Stimulated activated CD8-positive, alpha-beta memory T cell treated with anti-CD3 and anti-CD28 coated beads, Interleukin-2, amount 100 ng/mL, for 48 hours (primary cell): ENCODE measurements at regions not wholly inside any gene's neighbourhood (a gene's known extent, or its start where the extent isn't known, plus 50 kb on each side); places are given as distances from the start of the nearest gene placed in this dataset.

ENCODE experiments used
- DNase-seq, 2 donors: peaks; one replicate each; pipeline ENCODE4 v3.0.0-alpha.2; 2020; ENCODE audit warnings: low read depth in 2 of 2

DNA sequence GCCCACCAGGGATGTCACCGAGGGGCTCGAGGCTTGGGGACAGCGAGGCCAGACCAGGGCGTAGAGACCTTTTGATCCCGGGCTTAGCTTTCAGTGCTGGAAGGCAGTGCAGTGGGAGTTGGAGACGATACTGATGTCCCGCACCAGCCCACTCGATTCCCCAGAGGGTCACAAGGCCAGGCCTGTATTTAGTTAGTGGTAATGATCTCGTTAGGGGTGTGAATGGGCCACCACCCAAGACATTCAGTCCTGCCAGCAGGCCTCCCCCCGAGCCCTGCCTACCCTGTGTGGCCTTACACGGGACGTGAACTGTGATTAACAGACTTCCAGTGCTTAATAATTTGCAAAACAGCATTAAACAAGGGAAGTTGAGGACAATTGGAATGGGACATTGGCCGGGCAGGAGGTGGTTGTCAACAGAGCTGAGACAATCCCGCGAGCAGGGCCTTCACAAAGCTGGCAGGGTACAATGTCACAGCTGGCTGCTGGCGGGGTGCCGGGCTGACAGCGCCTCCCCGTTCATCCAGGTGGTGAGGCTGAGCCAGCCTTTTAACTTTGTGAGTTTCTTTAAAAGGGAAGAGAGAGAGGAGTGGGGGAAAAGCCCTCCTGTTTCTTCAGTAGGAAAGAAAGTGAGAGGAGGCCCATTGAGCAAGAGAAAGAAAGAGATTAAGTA lies 175.3 kb upstream of the RALGAPA2 start:
- no peak for DNase-seq

DNA sequence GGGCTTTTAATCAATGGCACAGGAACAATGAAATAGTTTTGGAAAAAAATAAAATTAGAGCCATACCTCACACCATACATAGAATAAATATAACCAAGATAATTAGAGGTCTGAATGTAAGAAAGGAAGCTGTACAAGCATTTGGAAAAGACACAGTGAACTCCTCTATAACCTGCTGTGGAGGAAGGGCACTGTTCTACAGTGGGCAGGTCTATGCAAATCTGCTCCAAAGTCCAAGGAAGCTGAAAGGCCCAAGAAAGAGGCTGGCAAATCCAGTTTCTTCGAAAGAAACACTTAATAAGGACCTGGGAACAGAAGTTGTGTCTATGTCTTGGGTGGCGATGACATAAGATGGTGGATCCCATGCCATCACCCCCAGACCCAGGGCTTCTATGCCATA lies 169.4 kb upstream of the RALGAPA2 start:
- DNase-seq, result no peak

DNA sequence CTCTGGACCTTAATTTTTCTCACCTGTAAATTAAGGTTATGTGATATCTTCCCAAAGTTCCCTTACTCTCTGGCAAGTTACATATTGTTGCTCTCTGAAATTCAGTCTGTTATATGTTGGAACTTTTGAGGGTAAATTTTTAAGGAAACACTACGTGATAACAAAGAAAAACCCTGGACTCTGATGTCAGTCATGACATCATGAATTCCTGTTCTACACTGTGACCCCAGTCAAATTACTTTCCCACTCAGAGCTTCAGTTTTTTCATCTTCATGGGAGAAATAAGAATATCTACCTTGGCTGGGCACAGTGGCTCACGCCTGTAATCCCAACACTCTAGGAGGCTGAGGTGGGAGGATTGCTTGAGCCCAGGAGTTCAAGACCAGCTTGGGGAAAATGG lies 164.6 kb upstream of the RALGAPA2 start:
- no peak for DNase-seq

DNA sequence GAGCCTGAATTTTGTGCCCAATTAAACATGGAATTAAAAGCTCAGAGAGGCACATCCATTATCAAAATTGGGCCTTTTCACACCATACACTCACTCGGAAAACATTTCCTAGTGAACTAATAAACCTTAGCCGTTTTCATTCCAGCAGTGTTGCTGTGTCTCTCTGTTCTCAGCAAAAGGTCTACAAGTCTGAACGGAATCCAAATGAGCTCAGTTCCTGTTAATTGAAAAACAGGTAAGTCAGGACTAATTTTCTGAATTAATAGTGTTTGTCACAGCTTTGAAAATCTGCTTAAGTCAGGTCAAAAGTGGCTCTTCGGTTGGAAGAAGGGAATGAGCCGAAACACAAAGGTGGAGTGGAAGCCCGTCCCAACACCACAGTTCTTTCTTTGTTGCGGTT lies 163.3 kb upstream of the RALGAPA2 start:
- no peak for DNase-seq

DNA sequence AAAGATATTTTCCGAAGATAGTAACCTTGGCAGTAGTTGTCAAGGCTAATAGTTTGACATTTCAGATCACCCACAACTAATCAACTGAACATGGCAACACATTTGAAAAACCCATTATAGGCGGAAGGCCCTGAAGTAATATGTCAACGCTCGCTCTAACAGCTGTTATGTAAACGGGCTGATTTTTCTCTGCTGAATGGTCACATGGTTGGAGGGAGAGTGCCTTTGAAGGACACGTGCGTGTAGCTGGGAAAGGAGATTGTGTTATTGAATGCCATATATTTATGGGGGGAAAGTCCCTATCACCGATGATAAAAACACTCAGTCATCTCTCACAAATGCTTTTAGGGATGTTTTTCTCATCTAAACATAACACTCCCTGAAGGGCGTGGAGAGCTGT lies 160.0 kb upstream of the RALGAPA2 start:
- no peak for DNase-seq

DNA sequence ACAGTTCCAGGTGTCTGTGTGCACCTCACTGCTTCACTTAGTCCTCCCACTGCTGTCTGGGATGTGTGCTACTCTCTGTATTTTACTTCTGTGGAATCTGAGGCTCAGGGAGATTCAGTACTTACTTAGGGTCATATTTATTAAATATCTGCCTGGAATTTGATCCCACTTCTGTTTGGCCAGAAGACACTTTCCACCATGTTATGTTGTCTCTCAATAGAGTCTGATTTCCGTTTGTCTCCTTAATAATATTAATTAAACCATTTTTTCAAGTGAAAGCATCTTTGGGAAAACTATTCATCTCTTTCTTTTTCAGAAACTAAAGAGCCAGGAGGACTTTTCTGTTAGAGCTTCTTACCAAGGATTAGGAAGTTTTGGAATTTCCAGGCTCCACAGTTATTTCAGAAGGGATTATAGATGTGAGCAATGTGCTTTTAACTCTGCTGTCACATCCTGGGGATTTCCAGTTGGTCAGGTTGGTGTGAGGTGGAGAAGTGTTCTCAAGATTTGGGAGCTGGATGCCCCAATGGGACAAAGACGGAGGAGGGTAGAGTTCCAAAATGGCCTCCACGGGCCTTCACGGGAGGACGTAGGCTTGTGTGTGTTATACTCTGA lies 156.8 kb upstream of the RALGAPA2 start:
- no peak for DNase-seq

DNA sequence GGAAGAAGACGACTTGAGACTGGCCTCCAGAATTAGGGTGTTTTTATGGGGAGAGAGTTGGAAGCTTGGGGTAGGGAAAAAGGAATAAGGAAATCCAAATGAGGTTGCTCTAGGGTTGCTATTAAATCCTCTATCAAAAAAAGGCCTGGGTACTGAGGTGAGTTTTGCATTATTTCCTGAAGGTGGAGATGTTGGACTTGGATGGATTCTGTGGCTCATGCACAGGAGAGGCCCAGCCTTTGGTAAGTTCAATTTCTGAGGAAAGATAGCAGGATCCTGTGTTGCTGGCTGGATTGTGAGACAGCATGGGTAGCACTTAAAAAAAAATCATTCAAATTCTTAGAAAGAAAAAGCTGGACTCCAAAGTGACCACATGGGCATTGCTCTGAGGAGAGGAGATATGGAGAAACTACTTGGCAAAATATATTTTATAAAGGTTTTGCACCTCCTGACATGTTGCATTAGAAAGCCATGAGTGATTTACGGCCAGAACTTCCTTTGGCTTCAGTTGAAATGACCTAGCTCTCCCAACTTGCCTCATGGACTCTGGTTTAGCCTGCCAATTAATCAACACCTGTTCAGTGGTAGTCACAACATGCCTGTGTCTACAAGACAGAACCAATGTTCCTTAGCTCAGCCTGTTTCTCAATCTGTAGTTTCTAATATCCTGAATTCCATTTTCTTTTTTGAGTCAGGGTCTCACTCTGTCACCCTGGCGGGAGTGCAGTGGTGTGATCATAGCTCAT lies 152.1 kb upstream of the RALGAPA2 start:
- DNase-seq, result no peak

DNA sequence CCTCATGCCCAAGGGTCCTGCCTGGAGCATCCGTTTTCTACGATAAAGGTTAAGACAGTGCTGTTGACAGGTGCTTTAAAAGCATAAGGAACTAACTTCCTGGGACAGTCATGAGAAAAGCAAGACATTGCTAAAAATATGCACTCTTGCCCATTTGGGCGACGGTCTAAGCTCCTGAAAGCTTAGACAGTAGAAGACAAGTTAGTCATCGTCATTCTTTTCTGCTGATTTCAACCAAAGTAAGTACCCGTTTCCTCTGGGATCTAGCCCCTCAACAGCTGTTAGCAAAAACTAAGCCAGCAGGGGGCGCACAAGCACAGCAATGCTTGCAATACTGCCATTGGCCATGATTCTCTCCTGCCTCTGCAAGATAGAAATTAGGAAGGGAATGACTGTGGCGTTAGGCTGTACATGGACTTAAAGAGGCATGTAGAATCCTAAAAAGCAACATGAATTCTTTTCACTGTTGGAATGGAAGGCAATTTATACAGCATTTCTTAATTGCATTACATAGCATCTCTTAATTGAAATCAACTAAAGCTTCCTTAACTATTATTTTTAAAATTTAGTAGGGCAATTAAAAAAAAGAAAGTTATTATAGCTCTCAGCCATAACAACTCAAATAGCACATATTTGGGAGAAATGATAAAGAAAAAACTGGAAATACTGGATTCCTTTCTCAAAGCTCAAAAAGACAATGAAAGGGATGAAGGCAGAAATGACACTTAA lies 147.8 kb upstream of the RALGAPA2 start:
- peak; percentile 84 to 91 for DNase-seq

DNA sequence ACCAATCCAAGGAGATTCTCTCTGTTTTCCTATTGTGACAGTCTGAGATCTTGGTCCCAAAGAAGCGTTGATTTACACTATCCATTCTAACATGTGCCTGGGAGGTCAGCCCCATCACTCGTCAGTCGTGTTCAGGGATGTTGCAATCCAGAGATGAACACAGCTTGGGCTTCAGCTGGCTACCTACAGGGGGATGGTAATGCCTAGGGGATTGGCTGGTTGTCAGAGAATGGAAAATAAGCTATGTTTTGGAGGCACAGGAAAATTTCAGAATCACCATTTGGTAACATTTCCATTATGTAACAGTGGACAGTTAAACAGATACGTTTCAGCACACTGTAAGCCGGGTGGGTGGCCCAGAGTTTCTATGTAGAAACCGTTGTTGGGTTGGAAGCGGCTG lies 147.1 kb upstream of the RALGAPA2 start:
- DNase-seq, result no peak

DNA sequence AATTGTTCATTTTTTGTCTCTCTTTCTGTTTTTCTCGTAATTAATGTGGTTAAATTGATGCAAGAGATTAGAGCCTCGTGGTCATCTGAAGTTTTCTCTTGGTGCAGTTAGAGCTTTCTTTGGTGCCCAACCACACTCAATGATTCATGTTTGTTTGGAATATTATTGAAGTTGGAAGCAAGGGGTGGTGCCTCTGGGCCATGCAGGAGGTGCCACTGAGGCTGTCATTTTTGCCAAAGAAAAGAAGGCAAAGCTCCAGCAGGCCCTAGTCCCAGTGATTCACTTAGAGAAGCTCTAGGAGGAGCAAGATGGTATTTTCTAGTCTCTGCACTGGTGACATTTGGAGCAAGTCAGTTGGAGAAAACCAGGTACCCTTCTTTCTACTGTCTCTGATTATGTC lies 144.5 kb upstream of the RALGAPA2 start:
- DNase-seq, result no peak

DNA sequence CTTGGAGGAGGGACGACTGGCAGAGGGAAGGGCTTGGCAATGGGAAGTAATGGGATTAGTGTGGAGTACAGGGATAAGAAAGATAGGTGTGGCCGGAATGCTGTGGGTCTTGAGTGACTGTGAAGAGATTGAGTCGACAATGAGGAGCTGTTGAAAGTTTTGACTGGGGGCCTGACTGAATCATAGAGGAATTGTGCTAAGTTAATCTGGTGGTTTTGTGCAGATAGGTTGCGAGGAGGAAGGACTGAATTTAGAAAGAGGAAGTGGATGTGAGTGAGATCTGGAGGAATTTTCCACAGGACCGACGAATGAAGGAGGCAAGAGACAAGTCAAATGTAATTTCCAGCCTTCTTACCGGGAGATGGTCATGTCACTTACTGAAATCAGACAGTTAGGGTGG lies 143.9 kb upstream of the RALGAPA2 start:
- DNase-seq, result no peak

DNA sequence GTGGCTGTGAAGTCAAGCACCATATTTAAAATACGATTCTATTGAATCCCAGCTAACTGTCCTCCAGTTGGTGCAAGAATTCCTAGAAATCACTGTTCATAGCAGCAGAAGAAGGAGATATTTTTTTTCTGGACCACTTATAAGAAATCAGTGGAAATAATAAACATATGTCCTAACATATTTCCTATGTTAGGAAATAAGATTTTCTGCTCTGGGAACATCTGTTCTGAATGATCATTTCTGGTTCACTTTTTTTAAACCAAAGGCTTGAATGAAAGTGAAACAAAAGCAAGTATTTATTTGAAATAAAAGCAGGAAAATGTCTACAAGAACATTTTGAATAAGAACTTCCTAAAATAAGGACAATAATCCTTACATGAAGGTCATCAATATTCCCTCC lies 138.9 kb upstream of the RALGAPA2 start:
- DNase-seq, result no peak

DNA sequence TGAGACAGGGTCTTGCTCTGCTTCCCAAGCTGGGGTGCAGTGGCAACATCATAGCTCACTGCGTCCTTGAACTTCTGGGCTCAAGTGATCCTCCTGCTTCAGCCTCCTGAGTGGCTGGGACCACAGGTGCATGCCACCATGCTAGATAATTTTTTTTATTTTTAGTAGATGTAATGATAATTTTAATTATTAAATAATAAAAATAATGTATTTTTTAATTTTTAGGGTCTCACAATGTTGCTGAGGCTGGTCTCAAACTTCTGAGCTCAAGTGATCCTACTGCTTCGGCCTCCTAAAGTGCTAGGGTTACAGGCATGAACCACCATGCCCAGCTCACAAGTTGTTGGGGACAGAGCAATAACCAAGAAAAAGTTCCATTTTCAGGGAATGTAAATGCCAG lies 138.0 kb upstream of the RALGAPA2 start:
- DNase-seq, result no peak

DNA sequence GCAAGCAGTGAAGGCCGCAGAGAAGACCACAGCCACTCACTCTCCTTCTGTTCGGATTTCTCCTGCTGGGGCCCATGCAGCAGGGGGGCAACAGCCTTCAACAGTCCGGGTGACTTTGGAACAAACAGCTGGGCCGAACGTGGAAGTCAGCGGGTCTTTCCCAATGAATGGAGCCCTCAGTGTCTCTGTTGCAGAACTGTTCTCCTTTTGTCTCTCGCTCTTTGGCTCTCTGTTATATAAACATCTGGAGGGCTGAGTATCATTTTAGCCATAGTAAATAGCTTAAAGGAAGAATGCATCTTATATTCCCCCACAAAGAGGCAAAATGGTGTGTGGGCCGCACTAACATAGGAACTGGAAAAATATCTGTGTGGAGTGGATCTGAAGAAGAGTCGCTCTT lies 136.7 kb upstream of the RALGAPA2 start:
- DNase-seq, result no peak

DNA sequence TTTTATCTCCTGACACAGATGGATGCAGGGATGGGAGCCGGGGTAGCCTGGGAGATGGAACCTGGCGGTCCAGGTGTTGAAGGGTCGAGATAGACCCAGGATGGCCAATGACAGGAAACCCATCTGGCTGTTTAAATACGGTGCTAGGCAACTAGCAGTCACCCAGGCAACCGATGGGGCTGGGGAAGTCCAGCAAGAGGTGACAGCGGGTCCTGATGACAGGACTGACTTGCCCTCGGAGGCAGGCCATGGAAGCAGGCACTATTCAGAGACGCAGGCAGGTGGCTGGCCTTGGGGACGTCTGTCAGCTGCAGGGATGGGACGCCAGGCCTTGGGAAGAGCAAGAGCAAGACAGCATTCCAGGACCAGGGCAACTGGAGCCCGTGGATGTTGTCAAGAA lies 135.4 kb upstream of the RALGAPA2 start:
- no peak for DNase-seq

DNA sequence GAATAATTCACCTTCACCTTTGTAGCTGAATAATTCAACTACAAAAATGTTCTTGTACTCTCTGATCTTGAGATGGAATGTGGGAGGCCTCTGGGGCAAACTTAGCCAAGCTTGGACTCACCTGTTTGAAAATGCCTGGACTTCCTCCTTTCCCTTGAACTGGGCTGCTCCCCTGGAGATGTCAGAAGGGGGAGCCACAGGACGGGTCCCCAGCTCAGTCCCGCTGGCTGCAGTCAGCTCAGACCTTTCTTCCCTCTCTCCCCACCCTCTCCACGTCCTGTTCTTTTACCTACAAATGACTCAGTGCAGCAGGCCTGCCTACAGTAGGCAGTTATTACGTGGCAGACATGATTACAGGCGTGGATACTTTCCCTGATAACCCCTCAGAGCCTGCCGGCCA lies 131.5 kb upstream of the RALGAPA2 start:
- no peak for DNase-seq

DNA sequence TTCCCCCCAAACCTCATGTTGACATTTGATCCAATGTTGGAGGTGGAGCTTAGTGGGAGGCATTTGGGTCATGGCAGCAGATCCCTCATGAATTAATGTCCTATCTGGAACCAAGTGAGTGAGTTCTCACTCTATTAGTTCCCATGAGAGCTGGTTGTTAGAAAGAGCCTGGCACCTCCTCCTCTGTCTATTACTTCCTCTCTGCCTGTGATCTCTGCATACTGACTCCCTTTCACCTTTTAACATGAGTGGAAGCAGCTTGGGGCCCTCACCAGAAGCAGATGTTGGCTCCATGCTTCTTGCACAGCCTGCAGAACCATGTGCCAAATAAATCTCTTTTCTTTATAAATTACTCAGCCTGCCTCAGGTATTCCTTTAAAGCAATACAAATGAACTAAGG lies 127.3 kb upstream of the RALGAPA2 start:
- no peak for DNase-seq

DNA sequence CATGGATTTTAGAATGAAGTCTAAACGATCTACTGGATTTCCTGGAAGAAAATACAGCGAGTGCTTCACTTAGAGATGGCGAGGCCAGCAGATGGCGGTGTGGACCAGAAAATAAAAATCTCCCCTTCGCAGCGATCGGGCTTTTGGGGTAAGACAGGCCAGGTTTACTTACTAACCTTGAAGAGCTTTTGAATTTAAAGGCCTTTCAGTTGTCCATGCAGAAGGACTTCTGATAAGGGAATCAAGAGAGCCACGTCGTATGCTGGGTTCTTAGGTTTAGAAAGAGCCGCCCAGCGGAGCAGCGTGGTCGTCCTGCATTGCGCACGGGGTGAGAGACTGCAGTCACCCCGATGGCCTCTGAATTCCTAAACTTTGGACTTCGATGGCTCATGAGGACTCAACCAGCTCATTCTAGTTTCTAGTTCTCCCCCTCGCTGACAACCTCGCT lies 125.2 kb upstream of the RALGAPA2 start:
- DNase-seq, result peak in 1 of 2 donors; percentile 32

DNA sequence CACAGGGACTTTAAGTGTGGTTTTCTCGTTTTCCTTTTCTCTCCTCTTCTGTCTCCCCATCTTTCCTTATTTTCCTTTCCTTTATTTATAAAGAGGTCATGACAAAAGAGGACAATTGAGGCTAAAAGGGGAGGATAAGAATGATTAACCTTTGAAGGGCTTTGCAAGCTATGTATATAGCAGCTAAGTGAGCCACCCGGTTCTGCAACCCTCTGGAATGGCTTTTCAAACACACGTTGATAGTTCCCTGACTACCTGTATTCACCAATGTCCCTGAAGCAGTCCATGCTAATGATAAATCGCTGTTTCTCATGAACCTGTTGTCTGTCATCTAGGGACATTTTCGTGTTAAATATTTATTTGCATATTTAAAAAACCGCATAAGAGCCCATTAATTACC lies 124.4 kb upstream of the RALGAPA2 start:
- DNase-seq, result no peak

DNA sequence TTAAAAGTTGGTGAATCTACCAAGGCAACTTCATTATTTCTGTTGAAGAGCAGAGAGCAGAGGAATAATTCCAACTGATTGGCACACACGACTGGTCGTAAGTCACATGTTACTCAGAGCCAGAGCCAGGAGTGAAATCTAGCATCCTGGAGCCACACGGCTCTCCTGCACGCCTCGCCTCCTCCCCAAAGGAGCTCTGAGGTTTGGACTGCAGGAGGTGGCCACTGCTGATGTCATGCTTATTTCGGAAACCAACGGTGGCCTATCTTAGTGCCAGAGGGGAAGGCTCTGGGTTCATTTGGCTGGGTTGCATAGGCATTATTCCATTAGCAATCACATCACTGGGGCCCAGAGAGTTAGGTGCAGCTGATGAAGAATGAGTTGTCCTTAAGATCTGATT lies 123.5 kb upstream of the RALGAPA2 start:
- DNase-seq, result no peak

DNA sequence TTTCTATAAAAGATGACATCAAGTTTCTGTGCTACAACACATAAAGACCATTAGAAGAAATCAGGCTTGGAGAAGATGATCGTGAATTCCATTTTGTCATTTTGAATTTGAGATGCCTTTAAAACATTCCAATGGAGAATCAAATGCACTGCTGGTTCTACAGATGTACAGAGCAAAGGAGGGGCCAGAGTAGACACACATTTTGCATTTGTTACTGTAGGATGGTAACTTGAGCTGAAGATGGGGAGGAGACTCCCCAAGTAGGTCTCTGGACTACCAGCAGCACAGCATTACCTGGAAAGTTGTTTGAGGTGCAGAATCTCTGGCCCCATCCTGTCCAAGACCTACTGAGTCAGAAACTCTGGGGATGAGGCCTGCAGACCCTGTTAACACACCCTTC lies 121.6 kb upstream of the RALGAPA2 start:
- DNase-seq, result no peak

DNA sequence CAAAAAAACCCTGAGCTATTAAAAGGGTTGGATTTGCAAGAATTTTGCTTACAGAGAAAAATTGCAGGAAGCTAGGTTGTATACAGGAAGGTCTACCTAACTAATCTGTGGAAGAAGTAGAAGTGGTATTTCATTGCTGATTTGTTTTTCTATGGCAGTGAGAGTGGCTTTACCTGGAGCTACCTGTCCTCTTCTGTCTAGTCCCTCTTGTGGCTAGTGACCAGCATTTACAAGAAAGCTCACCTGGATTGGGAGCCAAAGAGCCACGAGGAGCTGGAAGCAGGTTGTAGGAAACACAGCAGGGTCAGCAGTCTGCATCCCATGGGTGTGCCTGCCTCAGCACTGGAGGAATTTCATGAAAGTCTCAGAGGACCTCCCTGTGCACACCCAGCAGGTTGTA lies 120.3 kb upstream of the RALGAPA2 start:
- DNase-seq, result no peak

DNA sequence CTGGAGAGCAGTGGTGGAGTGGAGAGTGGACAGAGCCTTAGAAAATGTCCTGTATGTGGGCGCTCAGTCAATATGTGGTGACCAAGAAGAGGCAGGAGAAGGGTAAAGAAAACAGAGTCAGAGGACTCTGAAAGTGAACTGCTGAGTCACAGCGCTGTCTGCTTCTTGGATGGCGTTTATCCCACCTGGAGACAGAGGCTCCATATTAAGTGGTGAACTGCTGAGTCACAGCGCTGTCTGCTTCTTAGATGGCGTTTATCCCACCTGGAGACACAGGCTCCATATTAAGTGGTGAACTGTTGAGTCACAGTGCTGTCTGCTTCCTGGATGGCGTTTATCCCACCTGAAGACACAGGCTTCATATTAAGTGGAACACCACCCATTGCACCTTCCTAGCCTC lies 119.3 kb upstream of the RALGAPA2 start:
- DNase-seq, result no peak
